A673 (cell line): ENCODE measurements at regions not wholly inside any gene's neighbourhood (a gene's known extent, or its start where the extent isn't known, plus 50 kb on each side); places are given as distances from the start of the nearest gene placed in this dataset.

Experiments
- CTCF ChIP-seq: fragments of 300-800, 200-600 bp; sonication (generic); conservative IDR thresholded peaks from 2 replicates; pipeline ENCODE4 v1.5.1; 2017; ENCODE audit warnings: low read depth, mild to moderate bottlenecking, antibody characterized with exemption, low read length, moderate library complexity, mixed read lengths
- EZH2 ChIP-seq: fragments of 200-600 bp; sonication (generic); IDR thresholded peaks from 2 replicates; pipeline ENCODE4 v1.6.1; 2017; ENCODE audit warnings: borderline replicate concordance, low read depth, mild to moderate bottlenecking, mixed read lengths, antibody characterized with exemption, low read length; ENCODE audit not compliant: poor library complexity, severe bottlenecking

- TF ChIP-seq CTCF (no peak), EZH2 (no peak)
These were observed 352.5 kb downstream of the MAFB start for GRCh38 chr20:40336533-40336932.
